GM18507 (cell line): ENCODE measurements at regions not wholly inside any gene's neighbourhood (a gene's known extent, or its start where the extent isn't known, plus 50 kb on each side); places are given as distances from the start of the nearest gene placed in this dataset.

Source experiments
- DNase-seq: peaks from one replicate; pipeline ENCODE4 v3.0.0; 2011; ENCODE audit warnings: low read depth; ENCODE audit not compliant: insufficient read length; ENCODE audit errors: extremely low spot score
- FAIRE-seq: peaks from 2 replicates; lab custom pipeline; 2011; peaks lifted over from hg19 to GRCh38; lab: Jason Lieb, UNC

DNA sequence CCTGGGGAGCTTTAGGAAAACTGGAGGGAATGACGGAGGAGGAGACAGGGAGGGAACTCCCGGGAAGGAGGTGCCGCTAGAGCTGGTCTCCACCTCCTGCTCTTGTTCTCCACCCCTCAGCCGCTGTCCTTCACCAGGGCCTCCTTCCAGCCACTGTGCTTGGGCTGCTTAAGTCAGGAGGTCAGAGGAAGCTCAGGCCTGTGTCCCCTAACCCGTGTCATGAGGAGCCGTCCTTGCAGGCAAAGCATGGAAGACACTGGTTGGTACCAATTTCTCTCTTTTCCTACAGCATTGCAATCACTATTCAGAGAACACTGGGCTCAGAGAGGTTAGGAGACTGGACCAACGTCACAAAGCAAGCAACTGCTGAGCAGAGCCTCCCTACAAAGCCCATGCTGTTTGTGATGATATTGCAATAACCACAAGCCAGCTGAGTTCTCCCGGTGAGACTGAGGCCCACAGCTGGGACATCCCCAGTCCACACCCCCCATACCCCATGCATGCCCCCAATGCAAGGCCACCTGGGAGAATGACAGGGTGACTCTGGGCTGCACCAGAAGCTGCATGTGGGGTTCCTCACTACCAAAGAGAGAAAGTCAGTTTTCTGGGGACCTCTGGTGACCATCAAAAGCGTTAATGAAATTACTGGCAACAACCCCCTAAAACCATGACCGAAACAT, 427.5 kb downstream of the NPHP4 start:
- FAIRE-seq = no peak
- DNase-seq = no peak

DNA sequence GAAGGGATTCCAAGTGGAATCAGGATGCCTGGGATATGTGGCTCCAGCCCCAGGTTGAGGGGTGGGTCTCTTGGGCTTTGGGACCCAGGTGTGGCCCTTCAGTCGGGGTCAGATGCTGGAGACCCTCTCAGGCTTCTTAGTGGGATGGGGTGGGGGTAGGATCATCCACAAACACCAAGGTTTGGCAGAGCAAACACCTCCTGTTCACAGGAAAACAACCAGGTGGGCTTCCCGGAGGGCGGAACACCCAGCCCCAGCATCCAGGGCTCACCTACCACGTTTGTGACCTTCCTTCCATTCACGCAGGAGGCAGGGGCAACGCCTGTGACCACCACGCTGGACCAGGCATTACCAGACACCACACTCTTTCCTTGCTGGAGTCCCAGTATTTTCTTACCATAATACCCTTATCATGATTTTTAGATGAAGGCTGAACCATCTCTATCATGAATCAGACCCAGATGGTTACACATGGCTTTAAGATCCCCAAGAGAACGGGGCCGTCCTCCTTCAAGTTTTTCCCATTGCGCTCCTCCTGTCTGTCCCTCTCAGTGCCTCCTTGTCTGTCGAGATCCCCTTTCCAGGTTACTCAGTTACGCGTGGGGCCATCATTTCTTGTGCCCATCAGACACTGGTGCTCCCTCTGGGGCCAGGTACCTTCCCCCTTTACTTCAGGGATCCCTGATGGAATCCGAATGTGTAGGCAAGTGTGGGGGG, 428.2 kb downstream of the NPHP4 start:
- FAIRE-seq (no peak), DNase-seq (no peak)

DNA sequence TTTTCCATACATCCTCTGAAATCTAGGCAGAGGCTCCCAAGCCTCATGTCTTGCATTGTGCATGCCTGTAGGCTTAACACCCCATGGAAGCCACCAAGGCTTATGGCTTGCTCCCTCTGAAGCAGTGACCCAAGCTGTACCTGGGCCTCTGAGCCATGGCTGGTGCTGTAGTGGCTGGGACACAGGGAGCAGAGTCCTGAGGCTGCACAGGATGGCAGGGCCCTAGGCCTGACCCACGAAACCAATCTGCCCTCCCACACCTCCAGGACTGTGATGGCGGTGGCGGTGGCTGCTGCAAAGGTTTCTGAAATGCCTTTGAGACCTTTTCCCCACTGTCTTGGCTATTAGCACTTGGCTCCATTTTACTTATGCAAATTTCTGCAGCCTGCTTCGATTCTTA, 429.5 kb downstream of the NPHP4 start:
- FAIRE-seq (no peak), DNase-seq (no peak)

DNA sequence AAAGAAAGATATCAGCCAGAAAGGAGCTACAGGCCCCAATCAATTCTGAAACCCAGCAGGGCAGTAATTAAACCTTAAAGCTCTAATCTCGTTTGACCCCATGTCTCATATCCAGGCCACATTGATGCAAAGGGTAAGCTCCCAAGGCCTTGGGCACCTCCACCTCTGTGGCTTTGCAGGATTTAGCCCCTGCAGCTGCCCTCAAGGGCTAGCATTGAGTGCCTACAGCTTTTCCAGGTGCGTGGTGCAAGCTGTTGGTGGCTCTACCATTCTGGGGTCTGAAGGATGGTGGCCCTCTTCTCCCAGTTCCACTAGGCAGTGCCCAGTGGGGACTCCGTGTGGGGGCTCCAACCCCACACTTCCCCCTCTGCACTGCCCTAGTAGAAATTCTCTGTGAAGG, 429.9 kb downstream of the NPHP4 start:
- no peak for FAIRE-seq
- no peak for DNase-seq

DNA sequence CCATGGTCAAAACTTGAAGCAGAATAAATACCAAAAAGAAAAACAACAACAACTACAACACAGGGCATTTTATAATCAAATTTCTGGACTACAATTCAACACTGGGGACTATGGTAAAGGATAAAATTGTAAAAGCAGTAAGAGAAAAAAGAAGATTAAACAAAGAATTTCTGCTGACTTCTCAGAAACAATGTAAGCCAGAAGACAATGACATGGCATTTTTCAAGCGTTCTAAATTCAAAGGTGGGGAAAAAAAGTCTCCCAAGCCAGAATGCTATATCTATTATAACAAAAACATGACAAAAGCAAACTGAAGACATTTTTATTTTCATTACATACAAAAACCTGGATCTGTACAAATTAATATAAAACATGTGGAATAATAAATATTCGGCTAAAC, 433.1 kb downstream of the NPHP4 start:
- FAIRE-seq = no peak

DNA sequence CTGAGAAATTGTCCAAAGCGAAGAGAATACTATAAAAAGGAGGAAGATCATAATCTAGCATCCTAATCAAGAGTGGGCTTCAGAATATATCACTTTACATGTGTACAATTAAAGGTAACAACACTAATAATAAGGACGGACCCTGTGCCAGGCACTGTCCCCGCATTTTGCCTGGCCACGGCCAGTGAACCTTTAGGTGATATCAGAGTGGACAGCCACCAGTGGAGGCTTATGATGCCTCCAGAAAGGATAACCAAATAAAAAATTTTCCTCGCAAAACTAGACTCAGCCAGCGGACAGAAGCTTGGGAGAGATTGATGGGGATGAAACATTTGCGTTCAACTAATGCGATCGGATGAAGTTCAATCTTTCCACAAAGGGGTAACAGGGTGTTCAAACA, 436.4 kb downstream of the NPHP4 start:
- FAIRE-seq = no peak
- DNase-seq = no peak

More for the DNA sequence above, 433.1 kb downstream of the NPHP4 start:
- no peak for DNase-seq

DNA sequence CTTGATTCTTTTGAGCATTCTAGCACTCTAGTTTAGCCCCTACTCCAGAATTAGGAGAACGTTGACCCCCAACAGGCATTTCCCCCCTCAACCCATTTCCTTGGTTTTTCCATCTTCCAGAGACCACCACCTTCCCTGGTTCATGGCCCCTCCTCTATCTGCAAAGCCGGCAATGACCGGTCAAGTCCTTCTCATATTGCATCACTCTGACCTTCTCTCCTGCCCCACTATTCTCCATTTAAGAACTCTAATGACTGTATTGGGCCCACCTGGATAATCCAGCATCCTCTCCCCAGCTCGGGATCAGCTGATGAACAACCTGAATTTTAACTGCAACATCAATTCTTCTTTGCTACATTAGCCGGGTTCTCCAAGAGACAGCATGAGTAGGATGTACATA, 437.4 kb downstream of the NPHP4 start:
- FAIRE-seq (no peak), DNase-seq (no peak)

DNA sequence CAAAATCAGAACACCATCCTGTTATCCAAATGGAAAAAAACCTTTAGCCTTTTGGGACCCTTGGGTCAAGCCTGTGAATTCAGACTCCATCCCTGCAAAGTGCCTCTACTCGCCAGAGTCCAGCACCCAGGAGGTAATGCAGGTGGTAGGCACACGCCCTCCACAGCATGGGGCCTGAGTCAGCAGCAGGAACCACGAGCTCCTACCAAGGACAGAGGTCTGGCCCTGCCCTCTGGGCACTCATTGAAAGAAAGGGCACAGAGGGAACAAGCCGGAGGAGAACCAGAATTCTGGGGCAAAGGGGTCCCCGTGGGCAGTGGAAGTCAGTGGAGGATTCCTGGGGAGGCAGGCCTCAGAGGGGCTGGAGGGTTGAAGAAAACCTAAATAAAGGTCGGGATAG, 438.1 kb downstream of the NPHP4 start:
- DNase-seq (no peak), FAIRE-seq (no peak)

DNA sequence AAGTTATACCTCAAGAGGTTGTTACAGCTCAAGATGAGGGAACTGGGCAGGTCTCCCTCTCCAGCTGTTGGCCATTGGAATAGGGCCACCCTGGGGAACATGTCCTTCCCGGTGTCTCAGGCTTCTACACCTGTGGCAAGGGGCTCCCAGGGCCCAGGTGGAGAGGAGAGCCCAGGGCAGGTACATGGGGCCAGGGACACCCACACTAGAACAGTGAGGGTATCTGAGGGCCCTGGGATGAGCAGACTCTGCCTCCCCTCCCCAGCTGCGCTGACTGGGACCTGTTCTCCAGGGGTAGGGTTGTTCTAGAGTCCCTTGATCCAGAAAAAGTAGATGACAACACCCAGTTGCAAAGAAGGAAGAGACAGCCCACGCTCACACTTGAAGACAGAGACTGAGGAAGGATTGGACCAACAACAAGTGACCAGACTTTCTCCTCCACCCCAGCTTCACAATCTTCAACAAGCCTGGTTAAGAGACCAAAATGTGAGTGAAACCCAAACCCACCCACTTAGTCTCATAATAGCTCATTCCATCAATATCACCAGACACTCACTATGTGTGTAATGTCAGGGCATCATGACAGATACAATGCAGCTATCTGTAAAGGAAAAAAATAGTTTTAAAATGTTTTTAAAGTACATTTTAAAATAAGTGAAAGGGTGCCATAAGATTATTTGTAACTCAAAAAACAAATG, 439.3 kb downstream of the NPHP4 start:
- no peak for DNase-seq
- no peak for FAIRE-seq

DNA sequence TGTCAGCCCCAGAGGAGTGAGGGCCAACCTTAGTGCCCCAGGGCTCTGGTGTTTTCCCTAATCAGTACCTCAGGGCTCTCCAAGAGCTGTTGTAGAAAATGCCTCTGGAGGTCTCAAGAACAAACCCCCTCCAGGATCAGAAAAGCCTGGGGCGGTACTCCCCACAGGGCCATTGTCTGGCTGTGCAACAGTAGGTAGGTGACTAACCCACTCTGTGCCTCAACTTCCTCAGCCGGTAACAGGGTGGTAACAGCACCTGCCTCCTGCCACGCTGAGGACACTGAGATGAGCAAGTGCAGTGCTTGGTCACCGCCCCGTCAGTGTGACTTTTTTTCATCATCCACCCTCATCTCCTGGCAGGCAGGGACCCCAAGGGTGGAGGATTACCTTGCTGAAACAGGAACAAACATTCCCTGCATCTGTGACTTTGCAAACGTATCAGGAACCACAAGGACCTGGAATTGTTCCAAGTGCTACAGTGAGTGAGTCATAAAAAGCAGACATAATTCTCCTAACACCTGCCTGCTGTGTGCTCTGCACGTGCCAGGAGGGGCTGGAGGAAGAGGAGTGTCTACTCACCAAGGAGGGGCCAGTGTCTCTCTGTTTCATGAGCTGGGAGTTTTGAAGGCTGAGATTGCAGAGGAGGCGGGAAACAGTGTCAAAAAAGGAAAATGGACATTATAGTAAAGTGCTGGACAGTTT, 440.8 kb downstream of the NPHP4 start:
- no peak for DNase-seq
- no peak for FAIRE-seq

DNA sequence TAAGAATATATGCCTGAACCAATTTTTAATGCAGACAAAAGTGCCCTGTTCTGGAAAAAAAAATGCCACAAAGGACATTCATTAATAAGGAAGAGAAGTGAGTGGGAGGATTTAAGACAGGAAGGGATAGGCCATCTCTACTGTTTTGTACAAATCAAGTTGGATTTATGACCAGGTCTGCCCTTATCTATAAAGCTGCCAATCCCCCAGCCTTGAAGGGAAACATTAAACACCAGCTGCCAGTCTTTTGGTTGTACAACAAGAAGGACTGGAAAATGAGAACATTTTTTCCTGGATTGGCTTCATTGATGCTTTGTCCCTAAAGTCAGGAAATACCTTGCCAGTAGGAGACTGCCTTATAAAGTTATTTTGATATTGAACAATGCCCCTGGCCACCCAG, 444.0 kb downstream of the NPHP4 start:
- DNase-seq = no peak
- no peak for FAIRE-seq

DNA sequence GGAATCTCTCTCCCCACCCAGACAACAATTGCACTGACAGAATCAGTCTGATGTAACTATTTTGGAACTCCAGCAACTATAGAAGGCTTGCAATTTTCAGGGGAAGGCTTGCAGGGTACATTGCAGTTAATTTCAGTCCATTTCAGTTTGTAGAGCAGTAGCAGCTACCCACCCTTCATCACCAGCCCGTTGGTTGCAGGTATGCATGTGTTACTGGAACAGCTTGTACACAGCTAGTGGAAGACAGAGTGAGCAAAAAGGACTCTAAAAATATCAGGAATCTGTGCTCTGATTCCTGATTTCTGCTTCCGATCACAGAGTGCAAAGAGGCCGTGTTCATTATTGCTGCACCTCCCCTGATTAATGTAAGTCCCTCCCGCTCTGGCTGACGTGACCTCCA, 449.0 kb downstream of the NPHP4 start:
- DNase-seq (no peak), FAIRE-seq (no peak)

DNA sequence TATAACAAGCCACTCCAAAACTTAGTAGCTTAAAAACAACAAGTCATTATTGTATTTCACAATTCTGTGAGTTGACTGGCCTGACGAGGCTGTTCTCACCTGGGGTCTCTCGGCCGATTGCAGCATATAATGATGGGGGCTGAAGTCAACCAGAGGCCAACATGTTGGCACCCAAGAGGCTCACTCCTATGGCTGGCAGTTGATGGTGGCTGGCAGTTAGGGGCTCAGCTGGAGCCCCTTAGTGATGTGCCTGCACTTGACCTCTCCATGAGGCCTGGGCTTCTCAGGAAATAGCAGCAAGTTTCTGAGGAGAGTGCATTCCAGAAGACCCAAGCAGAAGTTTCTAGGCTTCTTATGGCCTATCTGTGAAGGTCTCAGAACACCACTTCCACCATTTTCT, 459.4 kb downstream of the NPHP4 start:
- no peak for FAIRE-seq
- DNase-seq = no peak

DNA sequence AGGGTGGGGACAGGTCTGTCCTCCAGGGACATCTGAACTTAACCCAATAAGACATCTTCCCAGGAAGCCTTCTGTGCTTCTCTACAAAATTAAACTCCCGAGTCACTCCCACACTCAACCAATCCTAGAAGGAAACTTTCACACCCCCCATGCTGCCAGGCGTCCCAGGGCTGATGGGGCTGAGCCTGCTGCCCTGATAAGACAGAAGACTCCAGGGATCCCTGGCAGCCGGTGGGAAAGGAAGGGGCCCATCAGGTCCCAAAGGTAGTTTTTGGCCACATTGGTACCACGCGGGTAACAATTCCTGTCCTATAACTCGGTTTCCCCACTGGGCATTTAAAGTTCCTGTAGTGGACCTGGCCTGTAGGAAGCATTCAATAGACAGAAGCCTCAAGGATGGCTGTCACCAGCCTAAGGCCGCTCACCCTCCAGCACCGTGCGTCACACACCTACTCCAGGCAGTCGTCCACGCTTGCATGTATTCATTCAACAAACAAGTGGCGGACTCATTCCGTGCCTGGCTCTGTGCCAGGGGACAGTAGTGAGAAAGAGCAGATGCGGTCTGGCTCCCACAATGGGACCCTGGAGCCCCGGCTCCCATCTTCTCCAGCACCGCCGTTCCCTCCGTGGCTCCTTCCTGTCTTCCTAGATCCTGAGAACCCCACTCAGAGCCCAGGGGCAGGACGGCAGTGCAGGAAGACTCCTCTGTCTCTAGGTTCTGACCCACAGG, 465.2 kb downstream of the NPHP4 start:
- no peak for DNase-seq
- no peak for FAIRE-seq

DNA sequence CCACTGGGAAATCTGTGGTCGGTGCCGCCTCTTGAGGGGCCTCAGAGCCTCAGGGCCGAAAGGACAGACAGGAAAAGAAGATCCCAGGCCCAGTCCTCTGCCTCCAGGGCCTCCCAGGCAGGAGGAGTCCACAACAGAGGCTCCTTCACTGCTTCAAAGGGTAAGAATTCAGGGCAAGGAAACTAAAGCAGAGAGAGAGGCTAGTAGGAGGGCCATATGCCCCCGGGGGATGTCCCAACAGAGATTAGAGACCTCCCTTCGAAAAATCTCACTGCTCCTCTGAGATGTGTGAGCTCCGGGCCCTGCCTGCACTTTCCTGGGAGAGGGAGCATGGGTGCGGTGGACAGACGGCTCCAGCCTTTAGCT, 465.9 kb downstream of the NPHP4 start:
- no peak for FAIRE-seq
- DNase-seq = no peak

DNA sequence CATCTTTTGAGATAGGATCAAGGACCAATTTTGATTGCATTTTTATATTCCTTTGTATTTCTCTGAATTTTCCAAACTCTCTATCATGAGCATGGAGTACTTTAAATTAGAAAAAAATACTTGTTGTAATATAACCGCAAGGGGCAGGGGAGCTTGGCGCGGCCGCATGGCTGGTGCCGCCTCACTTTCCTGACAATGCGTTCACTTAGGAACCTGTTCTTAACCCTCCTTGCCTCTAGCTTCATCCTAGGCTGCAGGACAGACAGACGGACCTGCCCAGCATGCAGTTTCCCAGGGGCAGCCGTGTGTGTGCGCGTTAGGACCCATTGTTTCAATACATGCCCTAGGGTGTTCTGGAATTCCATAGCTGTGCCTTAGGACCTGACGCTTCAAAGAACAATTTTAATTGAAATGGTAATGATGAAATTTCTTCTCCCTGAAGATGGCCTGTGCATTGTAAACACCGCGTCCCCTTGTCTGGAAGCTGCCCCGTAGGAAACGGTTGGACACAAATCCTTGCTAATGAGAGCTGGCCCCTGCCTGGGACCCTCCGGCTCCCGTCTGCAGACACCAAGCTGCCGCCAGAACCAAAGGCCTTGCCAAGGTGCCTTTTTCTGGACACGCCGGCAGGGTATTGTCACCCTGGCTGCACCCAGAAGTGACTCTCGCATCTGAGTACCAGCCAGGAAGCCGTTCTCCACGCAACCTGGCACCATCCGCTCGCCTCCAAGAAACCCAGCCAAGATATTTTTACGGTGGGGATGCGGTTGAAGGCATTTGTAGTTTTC, 466.4 kb downstream of the NPHP4 start:
- DNase-seq = no peak
- FAIRE-seq = no peak

DNA sequence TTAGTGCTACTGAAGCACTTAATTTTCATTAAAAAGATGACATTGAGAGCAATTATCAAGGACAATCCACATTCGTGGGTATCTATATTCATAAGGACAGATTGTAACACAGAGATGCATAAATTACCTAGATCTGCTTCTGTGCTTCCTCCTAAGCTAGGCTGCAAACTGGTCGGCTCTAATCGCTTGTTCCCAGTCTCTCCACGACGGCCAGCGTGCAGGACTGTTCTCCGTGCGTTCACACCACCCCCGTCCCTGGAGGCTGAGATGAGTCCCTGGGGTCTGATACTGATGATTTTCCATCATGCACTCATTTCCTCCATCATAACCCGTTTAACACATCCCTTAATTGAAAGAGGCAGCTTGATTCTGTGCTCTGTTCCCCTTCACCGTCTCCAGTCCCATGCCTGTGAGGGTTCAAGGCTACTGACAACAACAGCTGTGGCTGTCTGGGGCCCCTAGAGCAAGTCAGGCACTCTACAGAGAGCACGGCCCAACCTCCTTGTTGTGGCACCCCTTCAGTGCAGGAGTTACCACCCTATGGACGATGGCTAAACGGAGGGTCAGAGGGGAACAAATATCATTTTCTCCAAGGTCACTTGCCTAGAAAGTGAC, 469.6 kb downstream of the NPHP4 start:
- DNase-seq (no peak), FAIRE-seq (no peak)

DNA sequence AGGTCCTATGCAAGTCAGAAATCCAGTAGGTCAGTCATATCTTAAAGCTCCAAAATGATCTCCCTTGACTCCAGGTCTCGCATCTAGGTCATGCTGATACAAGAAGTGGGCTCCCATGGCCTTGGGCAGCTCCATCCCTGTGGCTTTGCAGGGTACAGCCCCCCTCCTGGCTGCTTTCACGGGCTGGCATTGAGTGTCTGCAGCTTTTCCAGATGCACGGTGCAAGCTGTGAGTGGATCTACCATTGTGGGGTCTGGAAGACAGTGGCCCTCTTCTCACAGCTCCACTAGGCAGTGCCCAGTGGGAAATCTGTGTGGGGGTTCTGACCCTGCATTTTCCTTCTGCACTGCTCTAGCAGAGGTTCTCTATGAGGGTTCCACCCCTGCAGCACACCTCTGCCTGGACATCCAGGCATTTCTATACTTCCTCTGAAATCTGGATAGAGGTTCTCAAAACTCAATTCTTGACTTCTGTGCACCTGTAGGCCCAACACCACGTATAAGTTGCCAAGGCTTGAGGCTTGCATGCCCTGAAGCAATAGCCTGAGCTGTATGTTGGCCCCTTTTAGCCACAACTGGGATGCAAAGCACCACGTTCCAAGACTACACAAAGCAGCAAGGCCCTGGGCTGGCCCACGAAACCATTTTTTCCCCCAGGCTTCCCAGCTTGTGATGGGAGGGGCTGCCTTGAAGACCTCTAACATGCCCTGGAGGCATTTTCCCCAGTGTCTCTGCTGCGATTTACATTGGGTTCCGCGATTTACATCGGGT, 472.7 kb downstream of the NPHP4 start:
- FAIRE-seq (no peak), DNase-seq (no peak)
